Suprapubic skin (tissue), 4 donors: ENCODE measurements at regions not wholly inside any gene's neighbourhood (a gene's known extent, or its start where the extent isn't known, plus 50 kb on each side); places are given as distances from the start of the nearest gene placed in this dataset.

Experiments used
- CTCF ChIP-seq, 2 donors: fragments of 200-600 bp in 1 of 2; fragments of 450-650 bp in 1 of 2; sonication (generic) in 1 of 2; IDR thresholded peaks; one replicate each; pipeline ENCODE4 v1.5.1; 2016 to 2019; ENCODE audit warnings: antibody characterized with exemption in 2 of 2, mild to moderate bottlenecking in 1 of 2, moderate library complexity in 1 of 2
- EP300 ChIP-seq: sonication (generic); formaldehyde crosslinking; IDR thresholded peaks from one replicate; pipeline ENCODE4 v1.6.1; 2017; ENCODE audit warnings: antibody characterized with exemption
- POLR2A ChIP-seq, 2 donors: fragments of 450-650 bp; IDR thresholded peaks; one replicate each; pipeline ENCODE4 v1.6.1; 2017; ENCODE audit warnings: antibody characterized with exemption in 2 of 2, mild to moderate bottlenecking in 2 of 2, moderate library complexity in 2 of 2
- POLR2AphosphoS5 ChIP-seq, 3 donors: sonication (generic); formaldehyde crosslinking; IDR thresholded peaks; one replicate each; pipeline ENCODE4 v1.6.1; 2017; ENCODE audit warnings: antibody characterized with exemption in 3 of 3

- no peak for TF ChIP-seq CTCF (IDR thresholded peaks at IDR 0.05)
- no peak for TF ChIP-seq POLR2A (IDR thresholded peaks at IDR 0.05)
- TF ChIP-seq EP300: no peak
- TF ChIP-seq POLR2AphosphoS5 (IDR thresholded peaks at IDR 0.05): no peak
Measured at GRCh38 chr15:46589088-46589487, 954.3 kb downstream of the SQOR start.
